Osteoblast (primary cell): ENCODE measurements at regions not wholly inside any gene's neighbourhood (a gene's known extent, or its start where the extent isn't known, plus 50 kb on each side); places are given as distances from the start of the nearest gene placed in this dataset.

ENCODE experiments used
- DNase-seq: peaks from one replicate; pipeline ENCODE4 v3.0.0; 2011; ENCODE audit warnings: low spot score, mixed read lengths; ENCODE audit not compliant: insufficient read length; ENCODE audit errors: missing footprints
- H2AFZ ChIP-seq: 2 replicates; pipeline ENCODE4 v1.6.0; 2011; ENCODE audit warnings: mild to moderate bottlenecking, low read length
- H3K27ac ChIP-seq: 2 replicates; pipeline ENCODE4 v1.5.1; 2011; ENCODE audit warnings: mild to moderate bottlenecking, low read depth, low read length, moderate library complexity
- H3K27me3 ChIP-seq: 2 replicates; pipeline ENCODE4 v1.6.0; 2012; ENCODE audit warnings: mild to moderate bottlenecking, control low read depth, inconsistent platforms, low read length, moderate library complexity; ENCODE audit not compliant: insufficient read depth
- H3K36me3 ChIP-seq: 2 replicates; pipeline ENCODE4 v1.5.1; 2011; ENCODE audit warnings: mild to moderate bottlenecking, low read length, control low read depth, moderate library complexity; ENCODE audit not compliant: insufficient read depth
- H3K4me1 ChIP-seq: 2 replicates; pipeline ENCODE4 v1.5.1; 2011; ENCODE audit warnings: mild to moderate bottlenecking, low read length, control low read depth, moderate library complexity; ENCODE audit not compliant: insufficient read depth
- H3K4me2 ChIP-seq: 2 replicates; pipeline ENCODE4 v1.6.0; 2011; ENCODE audit warnings: mild to moderate bottlenecking, low read length; ENCODE audit not compliant: insufficient read depth
- H3K4me3 ChIP-seq: fragments of 200-600 bp; sonication (generic); 3 replicates; pipeline ENCODE4 v1.5.1; 2012; ENCODE audit warnings: mild to moderate bottlenecking, low read length, inconsistent platforms; ENCODE audit not compliant: insufficient read depth
- H3K79me2 ChIP-seq: 2 replicates; pipeline ENCODE4 v1.6.0; 2012; ENCODE audit warnings: mild to moderate bottlenecking, low read length, control low read depth, inconsistent platforms; ENCODE audit not compliant: insufficient read depth
- H3K9me3 ChIP-seq: 2 replicates; pipeline ENCODE4 v1.5.1; 2011; ENCODE audit warnings: low read depth, low read length, control low read depth
- H4K20me1 ChIP-seq: 2 replicates; pipeline ENCODE4 v1.6.0; 2012; ENCODE audit warnings: mild to moderate bottlenecking, low read length, control low read depth; ENCODE audit not compliant: insufficient read depth
- CTCF ChIP-seq: IDR thresholded peaks from 2 replicates; pipeline ENCODE4 v1.5.1; 2011; ENCODE audit warnings: mild to moderate bottlenecking, low read depth, low read length, moderate library complexity; ENCODE audit errors: extremely low read depth

GRCh38 chr17:72501404-72502370 lies 380.9 kb downstream of the SOX9 start:
- Histone ChIP-seq H3K4me1 (peaks cover 5% of the 10 kb centered on the region), H3K36me3 (no peaks in the 10 kb centered on the region), H3K4me3 (no peak overlapping the region), H3K27me3 (no peaks in the 10 kb centered on the region), H3K79me2 (peaks cover 24% of the 10 kb centered on the region), H3K27ac (no peak overlapping the region), H4K20me1 (no peaks in the 10 kb centered on the region), H3K9me3 (no peaks in the 10 kb centered on the region), H3K4me2 (no peak overlapping the region), H2AFZ (peak overlapping the region; percentile 62)
- TF ChIP-seq CTCF: no peak
- DNase-seq: no peak

- peak overlapping the region; percentile 35 for H2AFZ ChIP-seq
- no peak for TF ChIP-seq CTCF
- peak overlapping the region; percentile 18 for H3K4me2 ChIP-seq
These were observed 381.8 kb downstream of the SOX9 start for GRCh38 chr17:72502371-72503341.

GRCh38 chr17:72503556-72503955 lies 382.7 kb downstream of the SOX9 start:
- Histone ChIP-seq H3K79me2 (peaks cover 20% of the 10 kb centered on the region), H3K4me2 (no peak overlapping the region), H3K27ac (no peak overlapping the region)

More at GRCh38 chr17:72502371-72503341, 381.8 kb downstream of the SOX9 start:
- Histone ChIP-seq H3K4me1 (peaks cover 5% of the 10 kb centered on the region), H3K27me3 (no peaks in the 10 kb centered on the region), H3K9me3 (no peaks in the 10 kb centered on the region), H3K4me3 (no peak overlapping the region), H3K27ac (no peak overlapping the region), H3K36me3 (no peaks in the 10 kb centered on the region), H3K79me2 (peaks cover 23% of the 10 kb centered on the region), H4K20me1 (no peaks in the 10 kb centered on the region)
- DNase-seq: no peak

More at GRCh38 chr17:72503556-72503955, 382.7 kb downstream of the SOX9 start:
- no peaks in the 10 kb centered on the region for H4K20me1 ChIP-seq
- H3K4me1 ChIP-seq: peaks cover 5% of the 10 kb centered on the region
- no peaks in the 10 kb centered on the region for H3K36me3 ChIP-seq
- no peak for TF ChIP-seq CTCF
- H3K9me3 ChIP-seq: no peaks in the 10 kb centered on the region
- H2AFZ ChIP-seq: no peak overlapping the region
- H3K4me3 ChIP-seq: no peak overlapping the region
- no peaks in the 10 kb centered on the region for H3K27me3 ChIP-seq
- no peak for DNase-seq
